Erythroblast (primary cell): ENCODE measurements at regions not wholly inside any gene's neighbourhood (a gene's known extent, or its start where the extent isn't known, plus 50 kb on each side); places are given as distances from the start of the nearest gene placed in this dataset.

Experiments used
- GATA1 ChIP-seq: IDR thresholded peaks from 2 replicates; pipeline ENCODE4 v1.6.1; 2011; ENCODE audit warnings: low read depth, mild to moderate bottlenecking, control low read depth, low read length, moderate library complexity
- POLR2A ChIP-seq: IDR thresholded peaks from 2 replicates; pipeline ENCODE4 v1.6.1; 2011; ENCODE audit warnings: mild to moderate bottlenecking, low read length

GRCh38 chr9:78121488-78121887 lies 89.9 kb upstream of the GNAQ start:
- TF ChIP-seq POLR2A: no peak
- TF ChIP-seq GATA1: no peak
